Keratinocyte (primary cell): ENCODE measurements at regions not wholly inside any gene's neighbourhood (a gene's known extent, or its start where the extent isn't known, plus 50 kb on each side); places are given as distances from the start of the nearest gene placed in this dataset.

Experiments used
- DNase-seq: peaks from one replicate; pipeline ENCODE4 v3.0.0-alpha.2; 2011; ENCODE audit warnings: low read depth, missing footprints, low spot score
- FAIRE-seq: peaks from 2 replicates; lab custom pipeline; 2011; peaks lifted over from hg19 to GRCh38; lab: Jason Lieb, UNC
- H2AFZ ChIP-seq: 2 replicates; pipeline ENCODE4 v1.6.0; 2012; ENCODE audit warnings: low read length, control low read depth, inconsistent platforms; ENCODE audit not compliant: control insufficient read depth
- H3K27ac ChIP-seq: 2 replicates; pipeline ENCODE4 v1.5.1; 2011; ENCODE audit warnings: low read length; ENCODE audit not compliant: control insufficient read depth, insufficient read depth
- H3K27me3 ChIP-seq: 3 replicates; pipeline ENCODE4 v1.6.0; 2011; ENCODE audit warnings: low read length; ENCODE audit not compliant: control insufficient read depth, insufficient read depth; ENCODE audit errors: extremely low read depth
- H3K36me3 ChIP-seq, 2 experiments: 2 replicates in 1 of 2; 3 replicates in 1 of 2; pipeline ENCODE4 v1.5.1; 2011; ENCODE audit warnings: low read length in 2 of 2, mild to moderate bottlenecking in 1 of 2; ENCODE audit not compliant: control insufficient read depth in 2 of 2, insufficient read depth in 2 of 2; ENCODE audit errors: extremely low read depth in 1 of 2
- H3K4me1 ChIP-seq: 3 replicates; pipeline ENCODE4 v1.5.1; 2011; ENCODE audit warnings: low read length; ENCODE audit not compliant: control insufficient read depth, insufficient read depth; ENCODE audit errors: extremely low read depth
- H3K4me2 ChIP-seq: 3 replicates; pipeline ENCODE4 v1.6.0; 2011; ENCODE audit warnings: low read depth, low read length; ENCODE audit not compliant: control insufficient read depth, insufficient read depth; ENCODE audit errors: extremely low read depth
- H3K4me3 ChIP-seq, 3 experiments: fragments of 200-600 bp in 1 of 3; sonication (generic) in 1 of 3; 2 replicates in 2 of 3; 3 replicates in 1 of 3; pipeline ENCODE4 v1.5.1; 2011 to 2016; ENCODE audit warnings: low read length in 3 of 3, mild to moderate bottlenecking in 3 of 3, control low read depth in 2 of 3, inconsistent platforms in 1 of 3, low read depth in 1 of 3, mixed read lengths in 1 of 3, mixed run types in 1 of 3, moderate library complexity in 1 of 3; ENCODE audit not compliant: control insufficient read depth in 2 of 3, insufficient read depth in 2 of 3; ENCODE audit errors: extremely low read depth in 1 of 3
- H3K79me2 ChIP-seq: 2 replicates; pipeline ENCODE4 v1.6.0; 2012; ENCODE audit warnings: low read length; ENCODE audit not compliant: control insufficient read depth, insufficient read depth
- H3K9ac ChIP-seq: 3 replicates; pipeline ENCODE4 v1.6.0; 2011; ENCODE audit warnings: low read length; ENCODE audit not compliant: control insufficient read depth, insufficient read depth; ENCODE audit errors: extremely low read depth
- H3K9me1 ChIP-seq: 3 replicates; pipeline ENCODE4 v1.6.0; 2011; ENCODE audit warnings: low read length; ENCODE audit not compliant: control insufficient read depth, insufficient read depth; ENCODE audit errors: extremely low read depth
- H3K9me3 ChIP-seq: 2 replicates; pipeline ENCODE4 v1.5.1; 2012; ENCODE audit warnings: low read depth, low read length; ENCODE audit not compliant: control insufficient read depth
- H4K20me1 ChIP-seq: 3 replicates; pipeline ENCODE4 v1.6.0; 2011; ENCODE audit warnings: low read length; ENCODE audit not compliant: control insufficient read depth, insufficient read depth; ENCODE audit errors: extremely low read depth
- EZH2 ChIP-seq: IDR thresholded peaks from one replicate; pipeline ENCODE4 v1.6.1; 2012; ENCODE audit warnings: inconsistent platforms, mild to moderate bottlenecking, low read length, moderate library complexity
- dilution Hi-C: fragments of 300-500 bp; cut with MboI; formaldehyde crosslinking; loops from one replicate; pipeline ENCODE4 v1.7.0; 2020; ENCODE audit warnings: low sequenced_read_pairs; ENCODE audit not compliant: extremely low pct_ligation_motif_present
- TF ChIP-seq, protein P1 (sequence below), 3 experiments: IDR thresholded peaks in 1 of 3; conservative IDR thresholded peaks in 1 of 3; optimal IDR thresholded peaks in 1 of 3; 2 replicates in 2 of 3; 3 replicates in 1 of 3; pipeline versions ENCODE3 to v1.5.1; 2011; ENCODE audit warnings: low read length in 3 of 3, mild to moderate bottlenecking in 3 of 3, moderate library complexity in 2 of 3, control low read depth in 1 of 3, inconsistent platforms in 1 of 3; ENCODE audit not compliant: insufficient read depth in 2 of 3; ENCODE audit errors: extremely low read depth in 1 of 3

DNA sequence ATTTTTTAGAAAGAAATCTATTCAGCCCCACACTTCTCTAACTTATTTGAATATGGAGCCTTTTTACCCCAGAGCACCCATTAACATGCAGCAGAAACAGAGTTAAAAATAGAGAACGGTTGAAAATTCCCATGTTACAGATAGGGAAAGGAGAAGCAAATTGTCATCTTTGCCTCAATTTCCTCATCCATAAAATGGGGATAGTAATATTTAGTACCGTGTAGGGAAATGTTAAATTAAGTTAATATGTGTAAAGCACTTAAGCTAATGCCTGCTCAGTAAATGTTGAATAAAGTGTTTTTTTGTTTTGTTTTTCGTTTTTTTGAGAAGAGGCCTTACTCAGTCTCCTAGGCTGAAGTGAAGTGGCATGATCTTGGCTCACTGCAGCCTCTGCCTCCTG, 50.3 kb downstream of the NAV1 start:
- no peaks in the 10 kb centered on the region for H3K79me2 ChIP-seq

DNA sequence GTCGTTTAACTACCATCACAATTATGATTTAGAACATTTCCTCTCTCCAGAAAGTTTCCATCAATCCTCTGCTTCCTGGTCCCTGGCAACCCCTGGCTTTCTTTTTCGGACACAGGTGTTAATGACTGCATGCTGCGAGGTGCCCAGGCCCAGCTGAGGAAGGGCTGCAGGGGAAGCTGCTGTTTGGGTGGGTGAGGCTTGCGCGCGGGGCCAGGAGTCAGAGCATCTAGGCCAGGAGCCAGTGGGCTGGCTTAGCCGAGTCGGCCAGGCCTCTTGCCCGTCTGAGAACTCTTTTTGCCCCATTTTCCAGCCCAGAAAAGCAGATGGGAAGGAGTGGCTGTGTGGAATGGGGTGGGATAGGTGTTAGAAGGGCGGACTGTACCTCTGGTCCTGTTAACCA, 51.5 kb downstream of the NAV1 start:
- no peak for TF ChIP-seq EZH2
- TF ChIP-seq, protein P1, sequence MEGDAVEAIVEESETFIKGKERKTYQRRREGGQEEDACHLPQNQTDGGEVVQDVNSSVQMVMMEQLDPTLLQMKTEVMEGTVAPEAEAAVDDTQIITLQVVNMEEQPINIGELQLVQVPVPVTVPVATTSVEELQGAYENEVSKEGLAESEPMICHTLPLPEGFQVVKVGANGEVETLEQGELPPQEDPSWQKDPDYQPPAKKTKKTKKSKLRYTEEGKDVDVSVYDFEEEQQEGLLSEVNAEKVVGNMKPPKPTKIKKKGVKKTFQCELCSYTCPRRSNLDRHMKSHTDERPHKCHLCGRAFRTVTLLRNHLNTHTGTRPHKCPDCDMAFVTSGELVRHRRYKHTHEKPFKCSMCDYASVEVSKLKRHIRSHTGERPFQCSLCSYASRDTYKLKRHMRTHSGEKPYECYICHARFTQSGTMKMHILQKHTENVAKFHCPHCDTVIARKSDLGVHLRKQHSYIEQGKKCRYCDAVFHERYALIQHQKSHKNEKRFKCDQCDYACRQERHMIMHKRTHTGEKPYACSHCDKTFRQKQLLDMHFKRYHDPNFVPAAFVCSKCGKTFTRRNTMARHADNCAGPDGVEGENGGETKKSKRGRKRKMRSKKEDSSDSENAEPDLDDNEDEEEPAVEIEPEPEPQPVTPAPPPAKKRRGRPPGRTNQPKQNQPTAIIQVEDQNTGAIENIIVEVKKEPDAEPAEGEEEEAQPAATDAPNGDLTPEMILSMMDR (optimal IDR thresholded peaks at IDR 0.05 in 1 of 3, IDR thresholded peaks at IDR 0.05 in 1 of 3, conservative IDR thresholded peaks at IDR 0.05 in 1 of 3; ENCODE audit: extremely low read depth in 1 of 3, insufficient read depth in 2 of 3, low read length in 3 of 3) = no peak

More for the DNA sequence above, 50.3 kb downstream of the NAV1 start:
- Histone ChIP-seq H3K4me3 (no peak overlapping the region), H3K4me2 (no peak overlapping the region), H3K27me3 (peaks cover 28% of the 10 kb centered on the region), H3K9me1 (no peaks in the 10 kb centered on the region), H3K27ac (no peak overlapping the region), H3K36me3 (no peaks in the 10 kb centered on the region), H3K4me1 (no peaks in the 10 kb centered on the region), H3K9me3 (no peaks in the 10 kb centered on the region), H4K20me1 (no peaks in the 10 kb centered on the region), H3K9ac (no peak overlapping the region), H2AFZ (no peak overlapping the region)
- FAIRE-seq (no peak), DNase-seq (no peak)
- TF ChIP-seq, protein P1 (optimal IDR thresholded peaks at IDR 0.05 in 1 of 3, IDR thresholded peaks at IDR 0.05 in 1 of 3, conservative IDR thresholded peaks at IDR 0.05 in 1 of 3; ENCODE audit: extremely low read depth in 1 of 3, insufficient read depth in 2 of 3, low read length in 3 of 3) = no peak
- TF ChIP-seq EZH2 = no peak
- dilution Hi-C loops = no loop called here

More for the DNA sequence above, 51.5 kb downstream of the NAV1 start:
- Histone ChIP-seq H3K27me3 (peaks cover 34% of the 10 kb centered on the region), H3K9ac (no peak overlapping the region), H3K36me3 (no peaks in the 10 kb centered on the region), H3K4me2 (no peak overlapping the region), H3K79me2 (no peaks in the 10 kb centered on the region), H3K4me3 (no peak overlapping the region), H3K4me1 (no peaks in the 10 kb centered on the region), H3K9me1 (no peaks in the 10 kb centered on the region), H3K9me3 (no peaks in the 10 kb centered on the region), H2AFZ (no peak overlapping the region), H3K27ac (no peak overlapping the region), H4K20me1 (no peaks in the 10 kb centered on the region)
- dilution Hi-C loops = no loop called here
- DNase-seq (no peak), FAIRE-seq (no peak)
